Gastroesophageal sphincter (tissue), 4 donors: ENCODE measurements at regions not wholly inside any gene's neighbourhood (a gene's known extent, or its start where the extent isn't known, plus 50 kb on each side); places are given as distances from the start of the nearest gene placed in this dataset.

Source experiments
- ATAC-seq: fragments of 150-250 bp; one replicate; pipeline ENCODE4 v1.9.1; 2016; ENCODE audit warnings: mild to moderate bottlenecking, moderate library complexity
- H3K27ac ChIP-seq, 4 donors: fragments of 200-600 bp; sonication (generic) in 3 of 4; 1 replicate in 3 of 4; 2 replicates in 1 of 4; pipeline ENCODE4 v1.5.1; 2016 to 2019
- H3K27me3 ChIP-seq: fragments of 200-600 bp; sonication (generic); one replicate; pipeline ENCODE4 v1.5.1; 2019
- H3K36me3 ChIP-seq, 2 donors: fragments of 200-600 bp; sonication (generic); one replicate each; pipeline ENCODE4 v1.5.1; 2019; ENCODE audit warnings: control low read depth in 1 of 2
- H3K4me1 ChIP-seq, 3 donors: fragments of 200-600 bp; sonication (generic); 1 replicate in 2 of 3; 2 replicates in 1 of 3; pipeline ENCODE4 v1.5.1; 2016 to 2019; ENCODE audit warnings: control low read depth in 2 of 3
- H3K4me3 ChIP-seq, 2 donors: fragments of 200-600 bp; sonication (generic); one replicate each; pipeline ENCODE4 v1.5.1; 2019; ENCODE audit warnings: mild to moderate bottlenecking in 1 of 2, moderate library complexity in 1 of 2
- H3K9me3 ChIP-seq, 3 donors: fragments of 200-600 bp; sonication (generic); one replicate each; pipeline ENCODE4 v1.5.1; 2017 to 2019; ENCODE audit warnings: control low read depth in 2 of 3
- EP300 ChIP-seq: sonication (generic); formaldehyde crosslinking; IDR thresholded peaks from one replicate; pipeline ENCODE4 v1.6.1; 2017; ENCODE audit warnings: antibody characterized with exemption, mild to moderate bottlenecking
- POLR2A ChIP-seq, 2 donors: fragments of 450-650 bp; IDR thresholded peaks; one replicate each; pipeline ENCODE4 v1.6.1; 2017; ENCODE audit warnings: antibody characterized with exemption in 2 of 2, mild to moderate bottlenecking in 2 of 2, moderate library complexity in 1 of 2
- POLR2AphosphoS5 ChIP-seq: sonication (generic); formaldehyde crosslinking; IDR thresholded peaks from one replicate; pipeline ENCODE4 v1.6.1; 2017; ENCODE audit warnings: antibody characterized with exemption
- WGBS, 2 donors: methylation state at CpG; one replicate each; pipeline ENCODE4 v1.1.5; 2018; ENCODE audit warnings: low coverage in 1 of 2; 5-methylcytosine and 5-hydroxymethylcytosine counted together
- TF ChIP-seq, protein P1 (sequence below), 4 experiments: fragments of 200-600 bp in 2 of 4; fragments of 450-650 bp in 2 of 4; sonication (generic) in 1 of 4; IDR thresholded peaks; one replicate each; pipeline ENCODE4 v1.5.1; 2017 to 2019; ENCODE audit warnings: antibody characterized with exemption in 4 of 4, mild to moderate bottlenecking in 2 of 4, moderate library complexity in 2 of 4

DNA sequence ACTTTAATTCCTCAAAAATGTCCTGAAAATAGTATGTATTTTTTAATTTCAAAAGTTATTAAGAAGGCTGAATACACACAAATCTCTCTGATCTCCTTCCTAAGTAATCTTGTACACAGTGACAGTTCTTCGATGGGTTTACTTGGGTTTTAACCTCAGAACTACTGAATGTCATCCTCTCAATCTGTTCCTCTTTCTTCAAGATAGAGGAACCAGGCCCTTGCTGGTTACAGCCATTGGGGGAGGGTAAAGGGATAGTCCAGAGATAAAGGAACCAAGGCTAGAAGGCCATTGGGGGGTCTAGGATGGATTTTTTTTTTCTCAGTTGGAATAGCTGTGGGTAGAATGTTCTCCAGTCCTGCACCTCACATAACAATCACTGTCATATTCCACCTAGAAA lies 224.9 kb downstream of the SKIDA1 start:
- Histone ChIP-seq H3K27me3 (no peaks in the 10 kb centered on the region), H3K4me1 (no peaks in the 10 kb centered on the region), H3K27ac (no peak overlapping the region), H3K36me3 (no peaks in the 10 kb centered on the region), H3K4me3 (no peak overlapping the region), H3K9me3 (no peaks in the 10 kb centered on the region)
- no peak for ATAC-seq
- 64 to 86% methylated on average over 1 of the region's 1 CpG for WGBS, 2 donors
- TF ChIP-seq POLR2A (IDR thresholded peaks at IDR 0.05), result no peak
- TF ChIP-seq EP300, result no peak

DNA sequence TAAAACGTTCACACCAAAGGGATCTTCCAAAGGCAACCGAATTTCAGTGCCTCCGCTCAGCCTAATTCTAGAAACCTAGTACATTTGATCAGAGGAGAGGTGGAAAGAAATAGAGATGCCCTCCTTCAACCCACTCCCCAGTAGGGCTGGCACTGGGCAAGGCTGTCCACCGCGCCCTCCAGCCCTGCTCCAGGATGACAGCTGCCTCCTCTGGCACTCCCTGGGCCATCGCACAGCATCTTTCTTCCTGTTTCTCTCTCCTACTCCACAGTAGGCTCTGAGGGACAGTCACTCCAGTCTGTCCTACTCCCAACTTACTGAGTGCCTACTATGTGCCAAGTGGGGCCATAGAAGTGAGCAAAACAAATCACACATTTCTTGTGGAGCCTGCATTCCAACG lies 226.2 kb downstream of the SKIDA1 start:
- ATAC-seq, result no peak
- TF ChIP-seq POLR2AphosphoS5, result no peak
- TF ChIP-seq, protein P1, sequence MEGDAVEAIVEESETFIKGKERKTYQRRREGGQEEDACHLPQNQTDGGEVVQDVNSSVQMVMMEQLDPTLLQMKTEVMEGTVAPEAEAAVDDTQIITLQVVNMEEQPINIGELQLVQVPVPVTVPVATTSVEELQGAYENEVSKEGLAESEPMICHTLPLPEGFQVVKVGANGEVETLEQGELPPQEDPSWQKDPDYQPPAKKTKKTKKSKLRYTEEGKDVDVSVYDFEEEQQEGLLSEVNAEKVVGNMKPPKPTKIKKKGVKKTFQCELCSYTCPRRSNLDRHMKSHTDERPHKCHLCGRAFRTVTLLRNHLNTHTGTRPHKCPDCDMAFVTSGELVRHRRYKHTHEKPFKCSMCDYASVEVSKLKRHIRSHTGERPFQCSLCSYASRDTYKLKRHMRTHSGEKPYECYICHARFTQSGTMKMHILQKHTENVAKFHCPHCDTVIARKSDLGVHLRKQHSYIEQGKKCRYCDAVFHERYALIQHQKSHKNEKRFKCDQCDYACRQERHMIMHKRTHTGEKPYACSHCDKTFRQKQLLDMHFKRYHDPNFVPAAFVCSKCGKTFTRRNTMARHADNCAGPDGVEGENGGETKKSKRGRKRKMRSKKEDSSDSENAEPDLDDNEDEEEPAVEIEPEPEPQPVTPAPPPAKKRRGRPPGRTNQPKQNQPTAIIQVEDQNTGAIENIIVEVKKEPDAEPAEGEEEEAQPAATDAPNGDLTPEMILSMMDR (IDR thresholded peaks at IDR 0.05), result no peak
- TF ChIP-seq EP300, result no peak
- no peak for TF ChIP-seq POLR2A (IDR thresholded peaks at IDR 0.05)
- WGBS, 2 donors, result 82 to 92% methylated on average over 4 to 5 of the region's 7 CpGs
- no peaks in the 10 kb centered on the region for H3K9me3 ChIP-seq
- no peak overlapping the region for H3K4me3 ChIP-seq
- H3K4me1 ChIP-seq, result no peaks in the 10 kb centered on the region
- no peak overlapping the region for H3K27ac ChIP-seq
- H3K27me3 ChIP-seq, result no peaks in the 10 kb centered on the region
- no peaks in the 10 kb centered on the region for H3K36me3 ChIP-seq

DNA sequence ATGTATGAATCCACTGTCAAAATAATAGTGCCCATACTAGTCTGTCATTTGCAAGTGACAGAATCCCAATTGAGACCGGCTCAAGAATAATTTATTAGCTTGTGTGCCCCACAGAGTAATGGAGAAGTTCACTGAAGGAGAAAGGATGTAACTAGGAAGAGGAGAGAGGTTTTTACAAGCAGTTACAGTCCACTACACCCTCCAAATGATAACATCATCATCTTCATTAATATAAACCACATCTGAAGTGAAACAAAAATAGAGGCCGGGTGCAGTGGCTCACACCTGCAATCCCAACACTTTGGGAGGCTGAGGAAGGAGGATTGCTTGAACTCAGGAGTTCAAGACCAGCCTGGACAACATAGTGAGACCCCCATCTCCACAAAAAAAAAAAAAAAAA lies 226.8 kb downstream of the SKIDA1 start:
- TF ChIP-seq POLR2A (IDR thresholded peaks at IDR 0.05) (no peak), EP300 (no peak), POLR2AphosphoS5 (no peak)
- TF ChIP-seq, protein P1 (IDR thresholded peaks at IDR 0.05), result no peak

GRCh38 chr10:21297603-21298383 lies 227.7 kb downstream of the SKIDA1 start:
- no peaks in the 10 kb centered on the region for H3K9me3 ChIP-seq
- ATAC-seq, result no peak
- TF ChIP-seq, protein P1 (IDR thresholded peaks at IDR 0.05), result no peak
- TF ChIP-seq POLR2A (IDR thresholded peaks at IDR 0.05), result no peak
- no peak for TF ChIP-seq POLR2AphosphoS5
- no peak for TF ChIP-seq EP300
- WGBS, 2 donors, result 84 to 89% methylated on average over 3 to 6 of the region's 6 CpGs
- H3K4me1 ChIP-seq, result peaks cover 0 to 9% (median 0%) of the 10 kb centered on the region in 3 donors
- H3K27me3 ChIP-seq, result no peaks in the 10 kb centered on the region
- no peak overlapping the region for H3K4me3 ChIP-seq
- no peaks in the 10 kb centered on the region for H3K36me3 ChIP-seq
- H3K27ac ChIP-seq, result no peak overlapping the region

More for the DNA sequence above, 226.8 kb downstream of the SKIDA1 start:
- no peak overlapping the region for H3K4me3 ChIP-seq
- H3K27ac ChIP-seq, result no peak overlapping the region
- peaks cover 0 to under 1% (median 0%) of the 10 kb centered on the region in 3 donors for H3K4me1 ChIP-seq
- H3K9me3 ChIP-seq, result no peaks in the 10 kb centered on the region
- ATAC-seq, result no peak
- 89 to 100% methylated on average over 1 to 2 of the region's 2 CpGs for WGBS, 2 donors
- no peaks in the 10 kb centered on the region for H3K36me3 ChIP-seq
- no peaks in the 10 kb centered on the region for H3K27me3 ChIP-seq

DNA sequence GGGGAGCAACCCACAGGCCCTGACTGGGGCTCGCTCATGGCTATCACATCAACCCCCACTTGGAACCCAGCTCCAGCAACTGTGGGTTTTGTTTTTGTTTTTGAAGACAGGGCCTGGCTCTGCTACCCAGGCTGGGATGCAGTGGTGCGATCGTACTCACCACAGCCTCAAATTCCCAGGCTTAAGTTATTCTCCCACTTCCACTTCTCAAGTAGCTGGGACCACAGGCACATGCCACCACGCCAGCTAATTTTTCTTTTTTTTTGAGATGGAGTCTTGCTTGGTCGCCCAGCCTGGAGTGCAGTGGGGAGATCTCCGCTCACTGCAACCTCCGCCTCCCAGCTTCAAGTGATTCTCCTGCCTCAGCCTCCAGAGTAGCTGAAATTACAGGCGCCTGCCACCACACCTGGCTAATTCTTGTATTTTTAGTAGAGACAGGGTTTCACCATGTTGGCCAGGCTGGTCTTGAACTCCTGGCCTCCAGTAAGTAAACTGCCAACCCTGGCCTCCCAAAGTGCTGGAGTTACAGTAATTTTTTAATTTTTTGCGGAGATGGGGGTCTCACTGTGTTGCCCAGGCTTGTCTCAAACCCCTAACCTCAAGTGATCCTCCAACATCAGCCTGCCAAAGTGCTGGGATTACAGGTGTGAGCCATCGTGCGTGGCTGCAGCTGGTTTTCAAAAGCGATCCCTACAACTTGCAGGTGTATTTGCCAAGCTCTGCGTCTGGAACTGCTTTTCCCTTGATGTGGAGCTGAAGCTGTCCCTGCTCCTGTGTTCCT lies 228.7 kb downstream of the SKIDA1 start:
- Histone ChIP-seq H3K4me1 (peaks cover 0 to 20% (median 3%) of the 10 kb centered on the region in 3 donors), H3K4me3 (no peak overlapping the region), H3K9me3 (no peaks in the 10 kb centered on the region), H3K36me3 (no peaks in the 10 kb centered on the region), H3K27me3 (no peaks in the 10 kb centered on the region), H3K27ac (no peak overlapping the region)
- 95% methylated on average over 3 to 4 of the region's 13 CpGs for WGBS, 2 donors
- TF ChIP-seq POLR2AphosphoS5, result no peak
- TF ChIP-seq POLR2A (IDR thresholded peaks at IDR 0.05), result no peak
- TF ChIP-seq, protein P1 (IDR thresholded peaks at IDR 0.05), result no peak
- no peak for TF ChIP-seq EP300
- ATAC-seq, result no peak
